ENCODE measurements at regions not wholly inside any gene's neighbourhood (a gene's known extent, or its start where the extent isn't known, plus 50 kb on each side); places are given as distances from the start of the nearest gene placed in this dataset.

GRCh38 chr9:108163321-108164005 is 673.9 kb upstream of the KLF4 start:
- Mint-ChIP-seq H3K27me3 (ENCODE audit: low read depth) (peaks cover 4% of the 10 kb centered on the region; the same call in 1 of the 2 replicates), H3K27ac (peak overlapping the region in 1 of 3 experiments; percentile 10; a peak in 1 of 7 replicates), H3K9me3 (no peaks in the 10 kb centered on the region), H3K36me3 (ENCODE audit: insufficient read depth in 1 of 3, low read depth in 3 of 3) (no peaks in the 10 kb centered on the region), H3K4me3 (no peak overlapping the region), H3K4me1 (peaks cover 11 to 14% of the 10 kb centered on the region in 2 experiments)
- no peaks in the 10 kb centered on the region for H3K27me3 ChIP-seq (ENCODE audit: insufficient read depth, low read length)
- no peak overlapping the region for H3K23ac ChIP-seq (ENCODE audit: insufficient read length, low read depth, low read length)
- no peaks in the 10 kb centered on the region for H3K23me2 ChIP-seq (ENCODE audit: insufficient read length, low read depth, low read length, poor library complexity, severe bottlenecking)
- H3K56ac ChIP-seq (ENCODE audit: insufficient read length, low read depth, low read length), result no peak overlapping the region
- no CpG with 5 or more reads among the region's 6 CpGs for WGBS (ENCODE audit: extremely low coverage, insufficient read length, low lambda C conversion rate)
- no peak overlapping the region for H2BK5ac ChIP-seq (ENCODE audit: insufficient read length, low read length)
- no peak overlapping the region for H4K8ac ChIP-seq (replicated peaks; ENCODE audit: insufficient read length, low read depth, low read length)
- TF ChIP-seq CTCF (conservative IDR thresholded peaks at IDR 0.05), result no peak
- H3K9me3 ChIP-seq (ENCODE audit: control insufficient read depth, low read depth, low read length), result no peaks in the 10 kb centered on the region
- H3T11ph ChIP-seq (ENCODE audit: low read length), result no peak overlapping the region
- H3K4ac ChIP-seq (ENCODE audit: low read depth, low read length), result no peak overlapping the region
- no peak overlapping the region for H3K4me2 ChIP-seq (ENCODE audit: insufficient read depth, insufficient read length, low read length)
- H2AK5ac ChIP-seq (ENCODE audit: insufficient read length, low read length), result no peak overlapping the region
- no peaks in the 10 kb centered on the region for H3K4me1 ChIP-seq (ENCODE audit: insufficient read depth, low read length)
- no peaks in the 10 kb centered on the region for H4K20me1 ChIP-seq (ENCODE audit: control insufficient read depth, insufficient read depth, insufficient read length)
- no peak overlapping the region for H2BK120ac ChIP-seq (ENCODE audit: low read depth, low read length, poor library complexity, severe bottlenecking)
- H3K18ac ChIP-seq (ENCODE audit: insufficient read length, low read depth, low read length), result no peak overlapping the region
- no peak overlapping the region for H2AFZ ChIP-seq (ENCODE audit: low read length)
- no peak overlapping the region for H4K5ac ChIP-seq (ENCODE audit: insufficient read length, low read depth, low read length)
- no peak for DNase-seq
- H2BK15ac ChIP-seq (ENCODE audit: low read depth, low read length), result no peak overlapping the region
- H3K79me2 ChIP-seq (ENCODE audit: insufficient read depth, low read length), result no peaks in the 10 kb centered on the region
- no peak overlapping the region for H3K14ac ChIP-seq (ENCODE audit: insufficient read depth, low read length)
- no peak overlapping the region for H3K9ac ChIP-seq (ENCODE audit: extremely low read depth, insufficient read length, low read length)
- no peaks in the 10 kb centered on the region for H3K79me1 ChIP-seq (ENCODE audit: insufficient read depth, low read depth, low read length, poor library complexity, severe bottlenecking)
- no peak overlapping the region for H3K27ac ChIP-seq (ENCODE audit: insufficient read length, low read depth, low read length)
- H4K91ac ChIP-seq (ENCODE audit: insufficient read length, low read depth, low read length), result no peak overlapping the region
- H2BK20ac ChIP-seq (ENCODE audit: low read depth, low read length, poor library complexity, severe bottlenecking), result no peak overlapping the region
- no peak overlapping the region for H2BK12ac ChIP-seq (ENCODE audit: insufficient read length, low read depth, low read length)
